CD4-positive, alpha-beta T cell treated with Interleukin-17A for 4 hours (primary cell): ENCODE measurements at regions not wholly inside any gene's neighbourhood (a gene's known extent, or its start where the extent isn't known, plus 50 kb on each side); places are given as distances from the start of the nearest gene placed in this dataset.
"Not testable (repeated sequence)": the region's sequence is repeated elsewhere in the genome, so short reads cannot be mapped to it uniquely, and the experiment has no call there.

Experiments
- DNase-seq: peaks from one replicate; pipeline ENCODE4 v3.0.0-alpha.2; 2020; ENCODE audit warnings: mixed read lengths

GRCh38 chr6:150741633-150742200, 123.8 kb upstream of the MTHFD1L start:
- no peak for DNase-seq

- DNase-seq = no peak
Measured at GRCh38 chr6:150744522-150745260, 120.8 kb upstream of the MTHFD1L start.

GRCh38 chr6:150745896-150746295, 119.6 kb upstream of the MTHFD1L start:
- no peak for DNase-seq

- DNase-seq = no peak
Measured at GRCh38 chr6:150747155-150747554, 118.3 kb upstream of the MTHFD1L start.

- DNase-seq = no peak
Measured at GRCh38 chr6:150749091-150749670, 116.3 kb upstream of the MTHFD1L start.

GRCh38 chr6:150751296-150751695, 114.2 kb upstream of the MTHFD1L start:
- no peak for DNase-seq

DNA sequence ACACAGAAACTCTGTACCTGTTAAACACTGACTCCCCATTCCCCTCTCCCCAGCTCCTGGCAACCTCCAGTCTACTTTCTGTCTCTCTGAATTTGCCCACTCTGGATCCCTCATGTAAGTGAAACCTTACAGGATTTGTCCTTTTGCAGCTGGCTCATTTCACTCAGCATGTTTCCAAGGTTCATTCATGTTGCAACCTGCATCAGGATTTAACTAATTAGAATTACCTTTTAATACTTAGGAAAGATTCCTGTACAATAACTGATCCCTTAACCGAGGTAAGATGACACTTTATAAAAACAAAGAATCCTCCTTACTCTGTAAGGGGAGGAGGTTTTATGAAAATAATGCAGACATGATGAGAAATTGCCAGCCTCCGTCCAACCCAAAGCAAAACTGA, 113.1 kb upstream of the MTHFD1L start:
- DNase-seq = no peak

DNA sequence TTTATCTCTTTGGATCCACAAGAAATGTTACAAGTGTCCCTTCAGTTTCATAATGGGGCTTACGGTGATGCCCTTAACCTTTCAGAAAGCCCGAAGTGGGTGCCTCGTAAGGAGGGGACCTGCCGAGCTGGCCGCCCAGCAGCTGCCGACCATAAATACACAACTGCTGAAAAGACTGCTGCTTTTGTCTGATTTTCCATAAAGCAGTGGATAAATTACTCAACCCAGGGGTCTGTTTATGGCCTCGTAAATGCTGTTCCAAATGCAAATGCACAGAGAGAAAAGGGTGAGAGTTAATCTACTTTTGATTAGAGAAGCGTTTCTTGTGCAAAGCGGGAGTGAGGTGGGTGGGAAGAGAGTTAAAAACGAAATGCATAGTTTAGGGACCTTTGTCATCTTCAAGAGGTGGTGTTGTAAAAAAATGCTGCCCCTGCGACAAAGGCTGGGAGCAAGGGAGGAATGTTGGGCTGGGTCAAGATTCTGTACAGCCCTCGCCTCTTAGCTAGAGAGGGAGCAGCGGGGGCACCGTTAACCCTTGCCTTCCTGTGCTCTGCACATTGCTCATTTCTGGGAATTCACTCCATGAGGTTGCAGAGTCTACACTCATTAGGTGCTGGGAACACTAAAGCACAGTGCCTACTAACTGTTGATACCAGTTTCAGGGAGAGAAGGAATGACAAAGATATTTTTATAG, 112.0 kb upstream of the MTHFD1L start:
- DNase-seq = no peak

- DNase-seq = no peak
Measured at GRCh38 chr6:150755042-150755441, 110.5 kb upstream of the MTHFD1L start.

GRCh38 chr6:150755524-150755923, 110.0 kb upstream of the MTHFD1L start:
- DNase-seq = no peak

DNA sequence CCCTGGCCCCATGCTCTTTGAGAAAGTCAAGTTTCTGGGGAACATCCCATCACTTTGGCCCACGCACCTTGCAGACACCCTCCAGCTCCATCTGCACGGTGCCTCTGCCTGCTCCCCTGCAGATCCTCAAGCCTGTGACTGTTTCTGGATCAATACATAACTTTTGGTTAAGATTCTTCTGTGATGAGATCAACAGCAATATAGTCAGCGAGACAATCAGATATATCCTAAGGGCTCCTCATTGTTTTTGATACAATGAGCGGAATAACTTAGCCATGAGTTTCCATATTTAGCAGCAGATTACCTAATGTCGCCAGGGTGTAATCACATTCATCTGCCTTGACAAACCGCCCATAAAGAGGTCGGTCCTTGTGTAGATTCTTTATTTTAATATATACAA, 109.3 kb upstream of the MTHFD1L start:
- no peak for DNase-seq

DNA sequence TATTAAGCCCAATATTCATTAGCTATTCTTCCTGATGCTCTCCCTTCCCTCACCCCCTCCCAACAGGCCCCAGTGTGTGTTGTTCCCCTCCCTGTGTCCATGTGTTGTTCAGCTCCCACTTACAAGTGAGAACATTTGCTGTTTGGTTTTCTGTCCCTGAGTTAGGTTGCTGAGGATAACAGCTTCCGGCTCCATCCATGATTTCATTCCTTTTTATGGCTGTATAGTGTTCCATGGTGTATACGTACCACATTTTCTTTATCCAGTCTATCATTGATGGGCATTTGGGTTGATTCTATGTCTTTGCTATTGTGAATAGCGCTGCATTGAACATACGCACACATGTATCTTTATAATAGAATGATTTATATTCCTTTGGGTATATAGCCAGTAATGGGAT, 107.7 kb upstream of the MTHFD1L start:
- DNase-seq = not testable (repeated sequence)

- no peak for DNase-seq
Measured at GRCh38 chr6:150759483-150759882, 106.0 kb upstream of the MTHFD1L start.

GRCh38 chr6:150761771-150762170, 103.7 kb upstream of the MTHFD1L start:
- no peak for DNase-seq

DNA sequence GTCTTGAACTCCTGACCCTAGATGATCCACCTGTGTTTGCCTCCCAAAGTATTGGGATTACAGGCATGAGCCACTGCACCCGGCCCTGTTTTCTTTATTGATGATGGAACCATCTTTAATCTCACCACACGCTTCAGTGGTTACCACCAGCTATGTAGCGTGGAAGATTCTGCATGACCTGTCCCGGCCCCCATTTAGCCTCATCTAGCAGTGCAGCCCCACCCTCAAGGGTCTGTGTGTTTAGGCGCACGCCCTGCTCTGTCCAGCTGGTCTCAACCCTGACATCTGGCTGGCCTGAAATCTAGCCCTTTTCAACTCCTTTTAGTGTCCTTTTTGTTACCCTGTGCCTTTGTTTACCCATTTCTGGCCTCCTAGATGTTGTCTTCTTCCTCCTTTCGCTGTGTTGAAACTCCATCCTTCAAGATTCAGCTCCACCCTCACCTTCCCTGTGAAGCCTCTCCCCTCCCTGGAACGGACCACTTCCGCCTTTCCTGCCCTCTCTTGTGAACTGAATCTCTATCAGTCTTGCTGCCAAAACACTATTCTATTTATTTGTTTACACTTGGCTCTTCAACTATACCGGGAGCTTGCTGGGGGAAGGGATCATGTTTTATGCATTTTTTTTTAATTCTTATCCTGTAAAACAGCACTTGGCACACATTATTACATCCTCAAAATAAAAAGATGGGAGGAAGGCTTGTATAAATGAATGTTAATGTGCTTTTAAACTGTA, 101.0 kb upstream of the MTHFD1L start:
- DNase-seq = no peak

- no peak for DNase-seq
Measured at GRCh38 chr6:150765067-150765764, 100.3 kb upstream of the MTHFD1L start.

DNA sequence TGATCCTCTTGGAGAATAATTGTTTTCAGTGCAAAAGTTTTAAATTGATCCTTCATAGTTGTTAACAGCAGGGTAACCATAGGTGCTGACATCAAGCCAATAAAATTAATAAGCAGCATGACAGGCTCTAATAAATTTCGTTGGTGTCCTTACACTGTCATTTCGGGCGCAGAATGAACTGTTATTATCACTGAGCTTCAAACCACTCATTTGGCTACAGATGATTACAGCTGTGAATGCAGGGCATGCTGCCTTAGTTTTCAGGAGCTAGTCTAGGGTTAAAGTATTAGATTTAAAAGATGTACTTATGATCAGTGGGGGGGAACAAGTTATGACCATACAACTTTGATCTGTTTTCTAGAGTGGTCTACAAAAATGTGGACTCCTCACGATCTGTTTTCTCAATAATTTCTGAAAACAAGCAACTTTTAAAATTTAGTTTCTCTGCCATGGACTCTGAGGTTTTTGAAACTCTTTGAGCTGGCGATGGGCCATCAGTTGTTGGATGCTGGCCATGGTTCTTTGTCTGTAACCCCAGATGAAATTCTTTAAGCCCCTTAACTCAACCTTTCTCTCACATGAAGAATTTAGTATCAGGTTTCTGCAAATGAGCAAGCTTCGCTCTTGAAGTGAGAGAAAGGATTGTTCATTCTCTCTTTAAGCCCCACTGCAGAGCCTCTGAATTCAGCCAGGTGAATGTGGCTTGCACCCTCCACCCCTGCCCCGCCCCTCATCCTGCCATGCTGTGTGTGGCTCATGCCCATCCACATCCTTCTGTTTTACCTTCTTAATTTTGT, 99.1 kb upstream of the MTHFD1L start:
- DNase-seq = no peak

DNA sequence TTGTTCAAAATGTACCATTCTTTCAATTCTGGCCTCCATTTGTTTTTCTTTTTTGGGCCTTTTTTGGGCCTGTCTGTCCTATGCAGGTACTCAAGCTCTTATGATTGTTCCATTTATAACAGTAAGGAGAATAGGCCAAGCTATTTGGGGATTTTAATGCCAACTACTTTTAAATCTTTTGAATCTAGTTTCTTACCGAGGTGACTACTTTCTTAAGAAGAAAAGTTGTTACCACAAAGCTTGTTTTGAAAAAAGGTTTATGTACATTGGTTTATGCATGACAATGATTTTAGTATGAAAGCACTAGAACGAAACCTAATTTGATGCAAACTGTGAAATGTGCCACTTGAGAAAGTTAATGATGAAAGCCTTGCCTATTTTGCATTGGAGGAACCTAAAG, 98.3 kb upstream of the MTHFD1L start:
- DNase-seq = no peak

GRCh38 chr6:150767571-150768018, 97.9 kb upstream of the MTHFD1L start:
- no peak for DNase-seq

GRCh38 chr6:150770637-150771036, 94.9 kb upstream of the MTHFD1L start:
- no peak for DNase-seq

DNA sequence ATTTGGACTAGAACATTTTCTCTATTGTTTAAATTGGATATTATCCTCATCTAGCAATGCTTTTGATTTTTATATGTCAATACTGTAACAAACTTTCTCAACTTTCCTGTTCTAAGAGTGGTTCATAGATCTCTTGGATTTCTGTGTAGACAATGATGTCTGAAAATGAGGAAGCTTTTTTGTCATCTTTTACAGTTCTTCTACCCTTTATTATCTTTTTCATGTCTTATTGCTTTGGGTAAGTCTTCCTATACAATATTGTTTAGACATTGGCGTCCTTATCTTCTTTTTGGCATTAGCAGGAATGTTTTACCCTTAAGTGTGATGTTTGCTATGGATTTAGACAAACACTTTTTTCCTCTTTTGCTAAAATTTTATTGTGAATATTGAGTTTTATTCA, 91.5 kb upstream of the MTHFD1L start:
- no peak for DNase-seq
